HCT116 (cell line): ENCODE measurements at regions not wholly inside any gene's neighbourhood (a gene's known extent, or its start where the extent isn't known, plus 50 kb on each side); places are given as distances from the start of the nearest gene placed in this dataset.

ENCODE experiments used
- ATAC-seq: fragments of 200-7000 bp; cut with Tn5 transposase; 2 replicates; pipeline ENCODE4 v1.9.1; 2020; ENCODE audit warnings: mild to moderate bottlenecking, moderate library complexity
- BruUV-seq: library from RNA; stranded (reverse); fragments of 400-500 nt; replicated peaks from 2 replicates; lab custom pipeline; 2021; lab: Mats Ljungman, UMichigan
- CTCF ChIA-PET: fragments of 300-600 bp; sonication (Branson Sonifier 250); formaldehyde crosslinking; loops from one replicate; lab custom pipeline; 2021; ENCODE audit warnings: antibody characterized with exemption; lab: Charles Lee
- POLR2A ChIA-PET: fragments of 300-600, 350-600 bp; sonication (Branson Sonifier 250); formaldehyde crosslinking; loops from one replicate; lab custom pipeline; 2021; ENCODE audit warnings: antibody characterized with exemption; lab: Charles Lee
- RAD21 ChIA-PET, 2 experiments: fragments of 300-600 bp; sonication (Branson Sonifier 250); formaldehyde crosslinking; loops; one replicate each; lab custom pipeline; 2023; ENCODE audit warnings: low total read pairs in 2 of 2; ENCODE audit not compliant: uncharacterized antibody in 2 of 2, unreplicated experiment in 2 of 2, low non-redundant PET in 1 of 2; lab: Charles Lee
- DNase-seq: peaks from one replicate; pipeline ENCODE4 v3.0.0-alpha.2; 2010; ENCODE audit warnings: low read depth, low spot score
- H2AFZ ChIP-seq: fragments of 200-600 bp; shearing (Covaris generic), sonication (generic); 2 replicates; pipeline ENCODE4 v1.6.1; 2017; ENCODE audit warnings: low read depth, mixed run types, mixed read lengths, antibody characterized with exemption, low read length; ENCODE audit not compliant: poor library complexity, severe bottlenecking
- H3K27ac ChIP-seq: 2 replicates; pipeline ENCODE4 v1.5.1; 2012; ENCODE audit warnings: low read depth, low read length
- H3K27me3 ChIP-seq: fragments of 200-600 bp; sonication (generic); 2 replicates; pipeline ENCODE4 v1.6.1; 2016; ENCODE audit warnings: mixed run types, low read length, mixed read lengths; ENCODE audit not compliant: insufficient read depth
- H3K36me3 ChIP-seq, 2 experiments: fragments of 200-500 bp in 1 of 2; fragments of 200-600 bp in 1 of 2; sonication (Bioruptor generic) in 1 of 2; sonication (generic) in 1 of 2; 2 replicates each; pipeline versions ENCODE4 v1.5.1 to v1.6.1; 2014 to 2016; ENCODE audit warnings: low read length in 2 of 2, inconsistent platforms in 1 of 2, mixed read lengths in 1 of 2, mixed run types in 1 of 2; ENCODE audit not compliant: insufficient read depth in 2 of 2, control insufficient read depth in 1 of 2
- H3K4me1 ChIP-seq, 2 experiments: fragments of 200-600 bp in 1 of 2; sonication (generic) in 1 of 2; 2 replicates each; pipeline versions ENCODE4 v1.5.1 to v1.6.1; 2012 to 2017; ENCODE audit warnings: low read length in 2 of 2, inconsistent platforms in 1 of 2, mild to moderate bottlenecking in 1 of 2, mixed read lengths in 1 of 2, mixed run types in 1 of 2, moderate library complexity in 1 of 2; ENCODE audit not compliant: insufficient read depth in 2 of 2, control insufficient read depth in 1 of 2
- H3K4me2 ChIP-seq: fragments of 200-600 bp; sonication (generic); 2 replicates; pipeline ENCODE4 v1.6.1; 2017; ENCODE audit warnings: mixed run types, low read length, mixed read lengths
- H3K4me3 ChIP-seq, 2 experiments: fragments of 200-600 bp in 1 of 2; sonication (generic) in 1 of 2; replicated peaks in 1 of 2; 2 replicates each; pipeline ENCODE4 v1.5.1; 2011 to 2016; ENCODE audit warnings: low read length in 2 of 2, control low read depth in 1 of 2, low read depth in 1 of 2, mild to moderate bottlenecking in 1 of 2, mixed read lengths in 1 of 2, mixed run types in 1 of 2
- H3K79me2 ChIP-seq: fragments of 200-600 bp; sonication (generic); 2 replicates; pipeline ENCODE4 v1.6.1; 2017; ENCODE audit warnings: mild to moderate bottlenecking, mixed run types, low read length, moderate library complexity, mixed read lengths; ENCODE audit not compliant: insufficient read depth
- H3K9ac ChIP-seq: fragments of 200-600 bp; sonication (generic); 2 replicates; pipeline ENCODE4 v1.6.1; 2016; ENCODE audit warnings: low read length, mixed read lengths
- H3K9me2 ChIP-seq: fragments of 200-600 bp; sonication (generic), shearing (Covaris generic); 2 replicates; pipeline ENCODE4 v1.6.1; 2017; ENCODE audit warnings: mixed run types, mild to moderate bottlenecking, moderate library complexity; ENCODE audit not compliant: insufficient read depth
- H3K9me3 ChIP-seq, 2 experiments: fragments of 200-500 bp in 1 of 2; fragments of 200-600 bp in 1 of 2; sonication (Bioruptor generic) in 1 of 2; sonication (generic) in 1 of 2; 2 replicates each; pipeline ENCODE4 v1.6.1; 2014 to 2017; ENCODE audit warnings: low read length in 2 of 2, mixed read lengths in 2 of 2, inconsistent platforms in 1 of 2, low read depth in 1 of 2, mild to moderate bottlenecking in 1 of 2, mixed run types in 1 of 2, moderate library complexity in 1 of 2; ENCODE audit not compliant: control insufficient read depth in 1 of 2, insufficient read depth in 1 of 2
- H4K20me1 ChIP-seq: fragments of 200-600 bp; sonication (generic), shearing (Covaris generic); 2 replicates; pipeline ENCODE4 v1.6.1; 2017; ENCODE audit warnings: mixed run types, mild to moderate bottlenecking, moderate library complexity; ENCODE audit not compliant: insufficient read depth
- CTCF ChIP-seq, 3 experiments: fragments of 200-600 bp in 1 of 3; sonication (generic) in 1 of 3; IDR thresholded peaks in 2 of 3; conservative IDR thresholded peaks in 1 of 3; 2 replicates each; pipeline ENCODE4 v1.5.1; 2012 to 2017; ENCODE audit warnings: low read depth in 2 of 3, low read length in 2 of 3, antibody characterized with exemption in 1 of 3, borderline replicate concordance in 1 of 3, control low read depth in 1 of 3, mild to moderate bottlenecking in 1 of 3, mixed read lengths in 1 of 3, mixed run types in 1 of 3, moderate library complexity in 1 of 3; ENCODE audit not compliant: insufficient read depth in 1 of 3
- EGR1 ChIP-seq: IDR thresholded peaks from 2 replicates; pipeline ENCODE4 v1.6.1; 2012; ENCODE audit warnings: low read depth
- ELF1 ChIP-seq: IDR thresholded peaks from 2 replicates; pipeline ENCODE4 v1.6.1; 2012; ENCODE audit warnings: low read depth, borderline replicate concordance
- EZH2phosphoT487 ChIP-seq: fragments of 200-600 bp; IDR thresholded peaks from 2 replicates; pipeline ENCODE4 v1.6.1; 2018; ENCODE audit warnings: antibody characterized with exemption, borderline replicate concordance
- FOSL1 ChIP-seq: IDR thresholded peaks from 2 replicates; pipeline ENCODE4 v1.6.1; 2012; ENCODE audit warnings: low read depth
- JUND ChIP-seq: IDR thresholded peaks from 2 replicates; pipeline ENCODE4 v1.6.1; 2012
- MAX ChIP-seq: IDR thresholded peaks from 2 replicates; pipeline ENCODE4 v1.6.1; 2012
- POLR2A ChIP-seq: IDR thresholded peaks from 2 replicates; pipeline ENCODE4 v1.7.0; 2011; ENCODE audit warnings: borderline replicate concordance; ENCODE audit not compliant: insufficient read depth, insufficient read length; ENCODE audit errors: extremely low read depth
- SIN3A ChIP-seq: IDR thresholded peaks from 2 replicates; pipeline ENCODE4 v1.6.1; 2012; ENCODE audit warnings: low read depth
- SRF ChIP-seq: IDR thresholded peaks from 2 replicates; pipeline ENCODE4 v1.6.1; 2012; ENCODE audit warnings: low read depth
- TCF7L2 ChIP-seq: IDR thresholded peaks from 2 replicates; pipeline ENCODE4 v1.7.0; 2011; ENCODE audit warnings: borderline replicate concordance, inconsistent platforms; ENCODE audit not compliant: insufficient read depth, insufficient read length; ENCODE audit errors: extremely low read depth
- intact Hi-C: fragments of 100-400 bp; cut with micrococcal nuclease; formaldehyde crosslinking; loops from 2 replicates; pipeline ENCODE4 v1.10.0; 2022

- POLR2A ChIA-PET: no interaction called here
- H3K4me2 ChIP-seq: no peak overlapping the region
Observed at GRCh38 chr3:44120721-44121582, 120.7 kb upstream of the TOPAZ1 start.

More at GRCh38 chr3:44120721-44121582, 120.7 kb upstream of the TOPAZ1 start:
- no peak for ATAC-seq
- no peak overlapping the region for H3K27ac ChIP-seq
- no peak overlapping the region for H3K9ac ChIP-seq
- H4K20me1 ChIP-seq: no peaks in the 10 kb centered on the region
- H3K9me2 ChIP-seq: no peaks in the 10 kb centered on the region
- CTCF ChIA-PET: no interaction called here
- DNase-seq: no peak
- BruUV-seq: no TSS peak
- H3K4me1 ChIP-seq: peaks cover 0 to 7% of the 10 kb centered on the region in 2 experiments; a peak in 2 of 4 replicates
- H3K27me3 ChIP-seq: peaks cover 10% of the 10 kb centered on the region; the same call in 1 of the 2 replicates
- H3K4me3 ChIP-seq: no peak overlapping the region
- H3K9me3 ChIP-seq: no peaks in the 10 kb centered on the region
- H3K36me3 ChIP-seq: no peaks in the 10 kb centered on the region
- H2AFZ ChIP-seq: no peak overlapping the region
- TF ChIP-seq SRF (no peak), JUND (no peak), POLR2A (no peak), MAX (no peak), CTCF (IDR thresholded peaks at IDR 0.05 in 2 of 3, conservative IDR thresholded peaks at IDR 0.05 in 1 of 3; ENCODE audit: borderline replicate concordance in 1 of 3, insufficient read depth in 1 of 3, low read depth in 2 of 3, low read length in 2 of 3) (no peak), TCF7L2 (no peak), FOSL1 (no peak), ELF1 (no peak), EGR1 (no peak), EZH2phosphoT487 (no peak), SIN3A (no peak)
- TF ChIP-seq, all 23 proteins: peak for 0
- H3K79me2 ChIP-seq: no peaks in the 10 kb centered on the region
- RAD21 ChIA-PET: no interaction called here
- intact Hi-C loops: no loop called here
